ENCODE measurements at regions not wholly inside any gene's neighbourhood (a gene's known extent, or its start where the extent isn't known, plus 50 kb on each side); places are given as distances from the start of the nearest gene placed in this dataset.

GRCh38 chr10:2351566-2351965, 614.2 kb upstream of the ADARB2 start:
- intact Hi-C loops (cut with DNase I), result no loop called here
- Histone ChIP-seq H3K9me3 (no peaks in the 10 kb centered on the region), H3K27ac (no peak overlapping the region), H3K4me3 (no peak overlapping the region), H3K27me3 (no peaks in the 10 kb centered on the region), H3K4me1 (no peaks in the 10 kb centered on the region), H3K36me3 (no peaks in the 10 kb centered on the region)
- TF ChIP-seq CTCF (IDR thresholded peaks at IDR 0.05), result no peak
- WGBS, 2 donors, result 77 to 83% methylated on average over 16 of the region's 16 CpGs
- ATAC-seq, result no peak
- DNase-seq, result no peak

- WGBS, 2 donors, result 75 to 78% methylated on average over 3 of the region's 3 CpGs
- Histone ChIP-seq H3K27ac (no peak overlapping the region), H3K4me3 (no peak overlapping the region), H3K4me1 (no peaks in the 10 kb centered on the region), H3K27me3 (peaks cover 0 to 12% (median 0%) of the 10 kb centered on the region in 7 donors), H3K9me3 (peaks cover 0 to 8% (median 0%) of the 10 kb centered on the region in 11 donors), H3K36me3 (no peaks in the 10 kb centered on the region)
- DNase-seq (no peak), ATAC-seq (no peak)
- no peak for TF ChIP-seq CTCF (IDR thresholded peaks at IDR 0.05)
- intact Hi-C loops (cut with DNase I), result no loop called here
These were observed 604.9 kb upstream of the ADARB2 start for GRCh38 chr10:2342206-2342605.

DNA sequence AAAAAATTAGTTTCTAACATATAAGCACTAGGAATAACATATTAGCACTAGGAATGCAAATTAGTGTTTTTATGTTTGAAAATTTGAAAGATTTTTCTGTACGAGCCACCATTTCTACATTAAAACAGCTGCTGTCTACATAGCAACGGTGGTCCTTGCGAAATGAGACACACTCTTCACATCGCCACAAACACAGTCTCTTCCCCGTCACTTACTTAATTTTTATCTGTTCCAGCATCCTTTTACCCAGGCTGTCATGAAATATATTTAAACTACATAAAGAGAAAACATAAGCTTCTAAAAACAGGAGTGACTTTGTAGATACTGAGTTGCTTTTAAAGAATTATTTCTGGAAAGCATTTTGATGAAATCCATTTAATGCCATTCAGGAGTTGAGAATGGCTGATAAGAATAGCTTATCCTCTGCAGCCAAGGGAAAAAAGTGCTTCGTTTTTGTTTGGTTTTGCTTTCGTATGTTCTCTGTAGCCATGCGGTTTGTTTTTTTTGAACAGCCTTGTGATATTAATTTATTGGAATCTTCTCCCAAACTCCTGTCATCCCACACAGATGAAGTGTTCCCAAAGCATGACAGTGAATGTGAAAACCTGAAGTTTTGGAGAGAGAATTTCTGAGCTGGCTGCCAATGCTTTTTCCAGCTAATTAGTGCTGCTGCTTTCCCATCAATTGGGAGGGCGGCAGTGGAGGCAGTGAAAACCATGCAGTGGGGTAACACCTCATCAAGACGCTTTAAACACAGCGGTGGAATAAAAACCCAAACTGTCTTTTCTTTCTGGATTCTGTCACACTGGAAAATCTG, 603.7 kb upstream of the ADARB2 start:
- peaks cover 0 to 12% (median 0%) of the 10 kb centered on the region in 7 donors for H3K27me3 ChIP-seq
- no peak for TF ChIP-seq CTCF (IDR thresholded peaks at IDR 0.05)

DNA sequence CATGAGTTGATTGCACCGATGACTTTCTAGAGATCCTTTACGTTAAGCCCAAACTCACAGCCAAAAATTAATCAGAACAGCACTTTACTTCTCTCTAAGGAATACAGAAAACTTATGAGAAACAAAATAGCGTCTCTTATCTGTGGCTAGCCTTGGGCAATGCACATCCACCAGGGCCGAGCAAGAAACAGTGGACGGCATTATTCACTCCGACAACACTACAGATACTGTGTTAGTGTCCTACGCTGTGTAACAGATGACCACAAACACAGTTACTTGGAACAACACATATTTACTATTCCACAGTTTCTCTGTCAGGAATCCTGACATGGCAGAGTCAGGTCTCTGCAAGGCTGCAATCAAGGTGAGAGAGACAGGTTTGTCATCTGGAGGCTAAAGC, 598.3 kb upstream of the ADARB2 start:
- H3K9me3 ChIP-seq, result peaks cover 0 to 8% (median 0%) of the 10 kb centered on the region in 11 donors
- no peak for DNase-seq
- H3K4me3 ChIP-seq, result no peak overlapping the region
- H3K27me3 ChIP-seq, result no peaks in the 10 kb centered on the region
- intact Hi-C loops (cut with DNase I), result no loop called here
- no peak overlapping the region for H3K27ac ChIP-seq
- no peaks in the 10 kb centered on the region for H3K4me1 ChIP-seq
- WGBS, 2 donors, result 84 to 86% methylated on average over 7 of the region's 7 CpGs
- no peaks in the 10 kb centered on the region for H3K36me3 ChIP-seq
- TF ChIP-seq CTCF (IDR thresholded peaks at IDR 0.05), result no peak
- ATAC-seq, result no peak

More for the DNA sequence above, 603.7 kb upstream of the ADARB2 start:
- 74 to 78% methylated on average over 11 of the region's 11 CpGs for WGBS, 2 donors
- no peak for DNase-seq
- Histone ChIP-seq H3K9me3 (peaks cover 0 to 8% (median 0%) of the 10 kb centered on the region in 11 donors), H3K4me3 (no peak overlapping the region), H3K36me3 (no peaks in the 10 kb centered on the region), H3K4me1 (no peaks in the 10 kb centered on the region), H3K27ac (no peak overlapping the region)
- intact Hi-C loops (cut with DNase I), result no loop called here
- ATAC-seq, result no peak
